ENCODE measurements at regions not wholly inside any gene's neighbourhood (a gene's known extent, or its start where the extent isn't known, plus 50 kb on each side); places are given as distances from the start of the nearest gene placed in this dataset.

GRCh38 chr5:97628031-97628430 is 445.0 kb upstream of the RIOK2 start:
- H3K4me1 Mint-ChIP-seq (ENCODE audit: low read depth) = no peaks in the 10 kb centered on the region
- no peaks in the 10 kb centered on the region for H3K36me3 Mint-ChIP-seq (ENCODE audit: low read depth)
- no peaks in the 10 kb centered on the region for H3K27me3 Mint-ChIP-seq (ENCODE audit: low read depth)
- POLR2A ChIA-PET = no interaction called here
- DNase-seq (no peak), ATAC-seq (no peak)
- H3K27ac Mint-ChIP-seq = no peak overlapping the region
- CTCF ChIA-PET = no interaction called here
- no peak overlapping the region for H3K4me3 Mint-ChIP-seq
- H3K9me3 Mint-ChIP-seq (ENCODE audit: insufficient read depth) = peaks cover 4% of the 10 kb centered on the region

GRCh38 chr5:97628807-97629206 is 445.8 kb upstream of the RIOK2 start:
- POLR2A ChIA-PET = no interaction called here
- Mint-ChIP-seq H3K9me3 (ENCODE audit: insufficient read depth) (peaks cover 4% of the 10 kb centered on the region), H3K27me3 (ENCODE audit: low read depth) (no peaks in the 10 kb centered on the region), H3K27ac (no peak overlapping the region), H3K4me1 (ENCODE audit: low read depth) (no peaks in the 10 kb centered on the region), H3K4me3 (no peak overlapping the region), H3K36me3 (ENCODE audit: low read depth) (no peaks in the 10 kb centered on the region)
- DNase-seq (no peak), ATAC-seq (no peak)
- CTCF ChIA-PET = no interaction called here

DNA sequence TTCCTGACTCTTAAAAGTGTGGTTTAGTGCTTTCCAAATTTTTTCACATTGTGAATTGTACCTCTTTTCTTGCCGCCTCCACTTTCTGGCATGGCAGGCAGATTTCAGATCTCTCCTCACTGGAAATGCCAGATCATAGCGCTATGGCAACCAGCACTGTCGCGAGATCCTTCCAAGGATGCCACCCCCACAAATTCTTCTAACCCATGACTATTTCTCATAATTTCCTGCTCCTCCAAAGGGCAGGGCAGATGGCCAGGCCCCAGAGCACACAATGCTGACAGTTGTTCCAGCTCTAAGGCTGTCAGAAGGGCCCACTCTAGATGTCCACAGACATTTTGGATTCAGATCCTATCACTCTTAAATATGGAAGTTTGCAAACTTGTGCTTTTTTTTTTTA is 446.2 kb upstream of the RIOK2 start:
- H3K4me1 Mint-ChIP-seq (ENCODE audit: low read depth) = no peaks in the 10 kb centered on the region
- H3K27me3 Mint-ChIP-seq (ENCODE audit: low read depth) = no peaks in the 10 kb centered on the region
- H3K27ac Mint-ChIP-seq = no peak overlapping the region
- POLR2A ChIA-PET = no interaction called here
- no peak overlapping the region for H3K4me3 Mint-ChIP-seq
- DNase-seq (no peak), ATAC-seq (no peak)
- CTCF ChIA-PET = no interaction called here
- H3K36me3 Mint-ChIP-seq (ENCODE audit: low read depth) = no peaks in the 10 kb centered on the region
- peaks cover 4% of the 10 kb centered on the region for H3K9me3 Mint-ChIP-seq (ENCODE audit: insufficient read depth)

DNA sequence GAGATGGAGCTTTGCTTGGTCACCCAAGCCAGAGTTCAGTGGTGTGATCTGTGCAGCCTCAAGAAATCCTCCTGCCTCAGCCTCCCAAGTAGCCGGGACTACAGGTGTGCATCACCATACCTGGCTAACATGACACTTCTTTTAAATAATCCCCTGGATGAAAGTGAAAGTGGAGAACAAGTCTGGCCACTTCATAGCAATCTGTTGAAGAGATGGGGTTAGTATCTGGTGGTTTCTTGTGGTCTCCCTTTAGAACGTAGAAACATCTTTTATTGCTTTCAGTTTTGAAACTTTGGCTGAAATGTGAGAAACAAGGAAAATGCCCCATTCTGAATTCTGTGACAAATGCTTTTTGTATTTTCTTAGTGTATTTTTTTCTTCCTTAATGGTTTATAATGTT is 452.5 kb upstream of the RIOK2 start:
- ATAC-seq (no peak), DNase-seq (no peak)
- ChIA-PET POLR2A (no interaction called here), CTCF (no interaction called here)
- no peaks in the 10 kb centered on the region for H3K36me3 Mint-ChIP-seq (ENCODE audit: low read depth)
- H3K9me3 Mint-ChIP-seq (ENCODE audit: insufficient read depth) = peaks cover 4% of the 10 kb centered on the region
- H3K27ac Mint-ChIP-seq = no peak overlapping the region
- H3K27me3 Mint-ChIP-seq (ENCODE audit: low read depth) = no peaks in the 10 kb centered on the region
- peaks cover 4% of the 10 kb centered on the region for H3K4me1 Mint-ChIP-seq (ENCODE audit: low read depth)
- no peak overlapping the region for H3K4me3 Mint-ChIP-seq

GRCh38 chr5:97636766-97637165 is 453.7 kb upstream of the RIOK2 start:
- Mint-ChIP-seq H3K4me1 (ENCODE audit: low read depth) (peaks cover 4% of the 10 kb centered on the region), H3K27ac (no peak overlapping the region), H3K4me3 (no peak overlapping the region), H3K27me3 (ENCODE audit: low read depth) (no peaks in the 10 kb centered on the region), H3K9me3 (ENCODE audit: insufficient read depth) (no peaks in the 10 kb centered on the region), H3K36me3 (ENCODE audit: low read depth) (no peaks in the 10 kb centered on the region)
- DNase-seq = no peak
- ChIA-PET POLR2A (no interaction called here), CTCF (no interaction called here)
- no peak for ATAC-seq

DNA sequence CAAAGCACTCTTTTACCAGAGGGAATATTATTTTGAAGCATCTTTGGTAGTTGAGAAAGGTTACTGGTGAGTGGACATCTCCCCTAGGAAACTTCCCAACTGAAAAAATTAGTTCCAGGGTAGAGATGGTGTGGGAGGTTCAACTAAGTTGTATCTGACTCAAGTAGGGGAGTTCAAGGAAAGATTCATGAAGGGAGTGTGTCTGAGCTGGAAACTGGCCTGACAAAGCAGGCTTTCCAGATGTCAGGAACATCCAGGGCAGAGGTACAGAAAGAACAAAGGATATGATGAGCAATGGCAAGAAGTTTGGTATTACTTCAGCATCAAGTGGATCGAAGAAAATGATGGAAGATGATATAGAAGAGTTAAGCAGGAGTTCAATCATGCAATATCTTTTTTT is 458.0 kb upstream of the RIOK2 start:
- ChIA-PET CTCF (no interaction called here), POLR2A (no interaction called here)
- Mint-ChIP-seq H3K4me3 (no peak overlapping the region), H3K36me3 (ENCODE audit: low read depth) (no peaks in the 10 kb centered on the region), H3K27ac (no peak overlapping the region), H3K27me3 (ENCODE audit: low read depth) (no peaks in the 10 kb centered on the region), H3K9me3 (ENCODE audit: insufficient read depth) (no peaks in the 10 kb centered on the region), H3K4me1 (ENCODE audit: low read depth) (no peaks in the 10 kb centered on the region)
- DNase-seq (no peak), ATAC-seq (no peak)

DNA sequence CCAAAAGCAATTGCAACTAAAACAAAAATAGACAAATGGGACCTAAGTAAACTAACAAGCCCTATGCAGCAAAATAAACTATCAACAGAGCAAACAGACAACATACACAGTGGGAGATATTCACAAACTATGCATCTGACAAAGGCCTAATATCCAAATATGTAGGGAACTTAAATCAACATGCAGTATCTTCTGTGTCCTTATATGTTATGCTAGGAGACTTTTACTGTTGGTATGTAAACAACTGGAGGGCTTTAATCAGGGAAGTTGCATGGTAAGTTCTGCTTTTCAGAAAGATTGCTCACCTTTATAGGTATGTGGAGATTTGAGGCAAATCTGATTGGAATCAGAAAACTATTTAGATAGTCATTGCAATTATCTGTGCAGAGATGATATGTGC is 461.2 kb upstream of the RIOK2 start:
- H3K9me3 Mint-ChIP-seq (ENCODE audit: insufficient read depth) = no peaks in the 10 kb centered on the region
- ATAC-seq (no peak), DNase-seq (no peak)
- no peaks in the 10 kb centered on the region for H3K27me3 Mint-ChIP-seq (ENCODE audit: low read depth)
- H3K36me3 Mint-ChIP-seq (ENCODE audit: low read depth) = no peaks in the 10 kb centered on the region
- H3K4me3 Mint-ChIP-seq = no peak overlapping the region
- H3K27ac Mint-ChIP-seq = no peak overlapping the region
- ChIA-PET CTCF (no interaction called here), POLR2A (no interaction called here)
- H3K4me1 Mint-ChIP-seq (ENCODE audit: low read depth) = no peaks in the 10 kb centered on the region

GRCh38 chr5:97644896-97645295 is 461.8 kb upstream of the RIOK2 start:
- ATAC-seq = no peak
- POLR2A ChIA-PET = no interaction called here
- no peaks in the 10 kb centered on the region for H3K4me1 Mint-ChIP-seq (ENCODE audit: low read depth)
- DNase-seq = no peak
- no peaks in the 10 kb centered on the region for H3K27me3 Mint-ChIP-seq (ENCODE audit: low read depth)
- no peaks in the 10 kb centered on the region for H3K36me3 Mint-ChIP-seq (ENCODE audit: low read depth)
- no peak overlapping the region for H3K27ac Mint-ChIP-seq
- CTCF ChIA-PET = no interaction called here
- no peak overlapping the region for H3K4me3 Mint-ChIP-seq
- H3K9me3 Mint-ChIP-seq (ENCODE audit: insufficient read depth) = no peaks in the 10 kb centered on the region

- Mint-ChIP-seq H3K9me3 (ENCODE audit: insufficient read depth) (no peaks in the 10 kb centered on the region), H3K27ac (no peak overlapping the region), H3K4me3 (no peak overlapping the region), H3K4me1 (ENCODE audit: low read depth) (no peaks in the 10 kb centered on the region), H3K36me3 (ENCODE audit: low read depth) (no peaks in the 10 kb centered on the region), H3K27me3 (ENCODE audit: low read depth) (no peaks in the 10 kb centered on the region)
- POLR2A ChIA-PET = no interaction called here
- ATAC-seq (no peak), DNase-seq (no peak)
- CTCF ChIA-PET = no interaction called here
Observed at GRCh38 chr5:97657239-97657638, 474.2 kb upstream of the RIOK2 start.

- Mint-ChIP-seq H3K36me3 (ENCODE audit: low read depth) (no peaks in the 10 kb centered on the region), H3K4me3 (no peak overlapping the region), H3K4me1 (ENCODE audit: low read depth) (no peaks in the 10 kb centered on the region), H3K27me3 (ENCODE audit: low read depth) (no peaks in the 10 kb centered on the region), H3K9me3 (ENCODE audit: insufficient read depth) (no peaks in the 10 kb centered on the region), H3K27ac (no peak overlapping the region)
- POLR2A ChIA-PET = no interaction called here
- CTCF ChIA-PET = no interaction called here
- DNase-seq (no peak), ATAC-seq (no peak)
Observed at GRCh38 chr5:97658116-97658900, 475.3 kb upstream of the RIOK2 start.

DNA sequence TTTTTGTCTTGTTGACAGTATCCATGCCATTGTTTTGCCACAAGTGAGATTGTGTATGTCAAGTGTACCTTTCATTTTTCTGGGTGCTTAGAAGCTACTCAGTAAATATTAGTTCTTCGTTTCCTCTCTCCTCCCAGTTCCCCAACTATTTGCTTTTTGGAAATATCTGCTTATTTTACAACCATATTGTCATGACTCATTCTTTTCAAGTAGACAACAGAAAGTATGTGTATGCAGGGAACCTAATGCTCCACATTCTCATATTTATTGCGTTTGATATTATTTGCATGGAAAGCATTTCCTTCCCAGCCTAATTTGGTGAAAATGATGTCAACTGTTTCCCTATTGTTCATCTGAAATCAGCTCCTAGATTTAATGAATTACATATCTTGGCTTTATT is 483.7 kb upstream of the RIOK2 start:
- Mint-ChIP-seq H3K36me3 (ENCODE audit: low read depth) (no peaks in the 10 kb centered on the region), H3K27ac (no peak overlapping the region), H3K4me3 (no peak overlapping the region), H3K27me3 (ENCODE audit: low read depth) (no peaks in the 10 kb centered on the region), H3K9me3 (ENCODE audit: insufficient read depth) (no peaks in the 10 kb centered on the region), H3K4me1 (ENCODE audit: low read depth) (no peaks in the 10 kb centered on the region)
- CTCF ChIA-PET = no interaction called here
- no peak for ATAC-seq
- POLR2A ChIA-PET = no interaction called here
- DNase-seq = no peak

DNA sequence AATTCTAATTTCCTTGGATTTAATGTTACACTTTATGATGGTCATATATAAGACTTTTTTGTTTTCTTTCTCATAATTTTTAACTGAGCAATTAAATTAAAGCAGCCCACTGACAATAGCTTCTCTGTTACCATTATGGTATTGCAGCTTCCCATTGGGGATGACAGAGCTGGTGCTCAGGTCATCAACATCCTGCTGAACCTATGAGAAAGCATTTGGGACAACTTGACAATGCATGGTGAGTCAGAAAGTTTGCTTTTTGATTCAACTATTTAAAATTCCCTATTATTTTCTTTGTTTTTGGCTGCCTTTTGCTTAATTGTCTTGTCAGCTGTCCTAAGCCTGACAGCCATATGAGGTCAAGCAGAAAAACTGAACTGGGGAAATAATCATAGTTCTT is 487.4 kb upstream of the RIOK2 start:
- CTCF ChIA-PET = no interaction called here
- Mint-ChIP-seq H3K4me1 (ENCODE audit: low read depth) (no peaks in the 10 kb centered on the region), H3K27me3 (ENCODE audit: low read depth) (no peaks in the 10 kb centered on the region), H3K36me3 (ENCODE audit: low read depth) (no peaks in the 10 kb centered on the region), H3K9me3 (ENCODE audit: insufficient read depth) (no peaks in the 10 kb centered on the region), H3K27ac (no peak overlapping the region), H3K4me3 (no peak overlapping the region)
- POLR2A ChIA-PET = no interaction called here
- DNase-seq = no peak
- no peak for ATAC-seq

GRCh38 chr5:97676608-97677007 is 493.6 kb upstream of the RIOK2 start:
- DNase-seq = no peak
- no peaks in the 10 kb centered on the region for H3K4me1 Mint-ChIP-seq (ENCODE audit: low read depth)
- H3K27ac Mint-ChIP-seq = no peak overlapping the region
- H3K4me3 Mint-ChIP-seq = no peak overlapping the region
- H3K9me3 Mint-ChIP-seq (ENCODE audit: insufficient read depth) = peaks cover 5% of the 10 kb centered on the region
- H3K36me3 Mint-ChIP-seq (ENCODE audit: low read depth) = no peaks in the 10 kb centered on the region
- CTCF ChIA-PET = no interaction called here
- ATAC-seq = no peak
- POLR2A ChIA-PET = no interaction called here
- H3K27me3 Mint-ChIP-seq (ENCODE audit: low read depth) = no peaks in the 10 kb centered on the region
